ENCODE measurements at regions not wholly inside any gene's neighbourhood (a gene's known extent, or its start where the extent isn't known, plus 50 kb on each side); places are given as distances from the start of the nearest gene placed in this dataset.

- no peak for TF ChIP-seq CTCF (IDR thresholded peaks at IDR 0.05)
- no peak for TF ChIP-seq POLR2A (IDR thresholded peaks at IDR 0.05)
These were observed 476.9 kb upstream of the CADM1 start for GRCh38 chr11:115981104-115981481.

Data from suprapubic skin (tissue), 3 donors.